ENCODE measurements at regions not wholly inside any gene's neighbourhood (a gene's known extent, or its start where the extent isn't known, plus 50 kb on each side); places are given as distances from the start of the nearest gene placed in this dataset.

GRCh38 chr19:28067882-28068281, 1145.1 kb downstream of the UQCRFS1 start:
- TF ChIP-seq, protein P1, sequence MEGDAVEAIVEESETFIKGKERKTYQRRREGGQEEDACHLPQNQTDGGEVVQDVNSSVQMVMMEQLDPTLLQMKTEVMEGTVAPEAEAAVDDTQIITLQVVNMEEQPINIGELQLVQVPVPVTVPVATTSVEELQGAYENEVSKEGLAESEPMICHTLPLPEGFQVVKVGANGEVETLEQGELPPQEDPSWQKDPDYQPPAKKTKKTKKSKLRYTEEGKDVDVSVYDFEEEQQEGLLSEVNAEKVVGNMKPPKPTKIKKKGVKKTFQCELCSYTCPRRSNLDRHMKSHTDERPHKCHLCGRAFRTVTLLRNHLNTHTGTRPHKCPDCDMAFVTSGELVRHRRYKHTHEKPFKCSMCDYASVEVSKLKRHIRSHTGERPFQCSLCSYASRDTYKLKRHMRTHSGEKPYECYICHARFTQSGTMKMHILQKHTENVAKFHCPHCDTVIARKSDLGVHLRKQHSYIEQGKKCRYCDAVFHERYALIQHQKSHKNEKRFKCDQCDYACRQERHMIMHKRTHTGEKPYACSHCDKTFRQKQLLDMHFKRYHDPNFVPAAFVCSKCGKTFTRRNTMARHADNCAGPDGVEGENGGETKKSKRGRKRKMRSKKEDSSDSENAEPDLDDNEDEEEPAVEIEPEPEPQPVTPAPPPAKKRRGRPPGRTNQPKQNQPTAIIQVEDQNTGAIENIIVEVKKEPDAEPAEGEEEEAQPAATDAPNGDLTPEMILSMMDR (conservative IDR thresholded peaks at IDR 0.05): no peak
- no peak for TF ChIP-seq EZH2 (IDR thresholded peaks at IDR 0.05; ENCODE audit: low read depth)

Data from PC-9 (cell line).